SK-N-SH (cell line): ENCODE measurements at regions not wholly inside any gene's neighbourhood (a gene's known extent, or its start where the extent isn't known, plus 50 kb on each side); places are given as distances from the start of the nearest gene placed in this dataset.

Source experiments
- CTCF ChIA-PET: fragments of 300-600, 350-600 bp; formaldehyde crosslinking; extraction: SDS; loops from one replicate; lab custom pipeline; 2021; lab: Yijun Ruan, JAX
- POLR2A ChIA-PET: fragments of 350-600 bp; sonication (Branson Sonifier 250); formaldehyde crosslinking; extraction: SDS; loops from one replicate; lab custom pipeline; 2020; ENCODE audit warnings: antibody characterized with exemption, inconsistent platforms; lab: Yijun Ruan, JAX
- DNase-seq: peaks from one replicate; pipeline ENCODE4 v3.0.0; 2012
- H2AFZ ChIP-seq: fragments of 200-600 bp; sonication (generic); 2 replicates; pipeline ENCODE4 v1.8.1; 2016; ENCODE audit warnings: antibody characterized with exemption, mild to moderate bottlenecking, low read depth
- H3F3A ChIP-seq: fragments of 200-600 bp; sonication (generic); replicated peaks from 2 replicates; pipeline ENCODE3; 2016; ENCODE audit warnings: antibody characterized with exemption, mild to moderate bottlenecking; ENCODE audit not compliant: insufficient read depth
- H3K27ac ChIP-seq, 2 experiments: fragments of 200-500 bp in 1 of 2; fragments of 200-600 bp in 1 of 2; sonication (Bioruptor generic) in 1 of 2; sonication (generic), shearing (Covaris generic) in 1 of 2; 2 replicates each; pipeline versions ENCODE4 v1.5.1 to v1.6.1; 2014 to 2016; ENCODE audit warnings: low read depth in 2 of 2, inconsistent platforms in 1 of 2, low read length in 1 of 2, mild to moderate bottlenecking in 1 of 2, mixed read lengths in 1 of 2
- H3K27me3 ChIP-seq: fragments of 200-600 bp; sonication (generic), shearing (Covaris generic); 2 replicates; pipeline ENCODE4 v1.6.1; 2016; ENCODE audit warnings: mixed run types; ENCODE audit not compliant: insufficient read depth
- H3K36me3 ChIP-seq, 2 experiments: fragments of 200-500 bp in 1 of 2; fragments of 200-600 bp in 1 of 2; sonication (Bioruptor generic) in 1 of 2; sonication (generic) in 1 of 2; replicated peaks in 1 of 2; 2 replicates each; pipeline versions ENCODE3 to v1.5.1; 2014 to 2016; ENCODE audit warnings: low read length in 1 of 2, mild to moderate bottlenecking in 1 of 2; ENCODE audit not compliant: insufficient read depth in 2 of 2, control insufficient read depth in 1 of 2
- H3K4me1 ChIP-seq, 2 experiments: fragments of 200-500 bp in 1 of 2; fragments of 200-600 bp in 1 of 2; sonication (Bioruptor generic) in 1 of 2; sonication (generic), shearing (Covaris generic) in 1 of 2; 2 replicates each; pipeline versions ENCODE4 v1.5.1 to v1.6.1; 2014 to 2016; ENCODE audit warnings: low read depth in 1 of 2, low read length in 1 of 2, mixed run types in 1 of 2; ENCODE audit not compliant: insufficient read depth in 2 of 2, control insufficient read depth in 1 of 2
- H3K4me2 ChIP-seq: fragments of 200-600 bp; sonication (generic), shearing (Covaris generic); 2 replicates; pipeline ENCODE4 v1.6.1; 2017; ENCODE audit warnings: mixed run types
- H3K4me3 ChIP-seq, 2 experiments: fragments of 200-500 bp in 1 of 2; fragments of 200-600 bp in 1 of 2; sonication (Bioruptor generic) in 1 of 2; sonication (generic), shearing (Covaris generic) in 1 of 2; 2 replicates each; pipeline versions ENCODE4 v1.5.1 to v1.8.1; 2014 to 2016; ENCODE audit warnings: low read depth in 2 of 2, inconsistent platforms in 1 of 2, low read length in 1 of 2, mild to moderate bottlenecking in 1 of 2, mixed read lengths in 1 of 2, moderate library complexity in 1 of 2
- H3K79me2 ChIP-seq: fragments of 200-600 bp; sonication (generic); 2 replicates; pipeline ENCODE4 v1.8.1; 2017; ENCODE audit warnings: mild to moderate bottlenecking; ENCODE audit not compliant: insufficient read depth
- H3K9ac ChIP-seq: fragments of 200-600 bp; sonication (generic); 2 replicates; pipeline ENCODE4 v1.6.1; 2017; ENCODE audit warnings: mixed run types
- H3K9me2 ChIP-seq: fragments of 200-600 bp; sonication (generic); 2 replicates; pipeline ENCODE4 v1.6.1; 2017; ENCODE audit warnings: mixed run types
- H3K9me3 ChIP-seq: fragments of 200-600 bp; sonication (generic); 2 replicates; pipeline ENCODE4 v1.6.1; 2017; ENCODE audit warnings: mixed run types, mild to moderate bottlenecking, moderate library complexity
- H4K20me1 ChIP-seq: fragments of 200-600 bp; sonication (generic); 2 replicates; pipeline ENCODE4 v1.6.1; 2017; ENCODE audit warnings: mild to moderate bottlenecking, mixed run types; ENCODE audit not compliant: insufficient read depth
- CHD2 ChIP-seq: fragments of 150-350 bp; IDR thresholded peaks from 2 replicates; pipeline ENCODE4 v1.6.1; 2018; ENCODE audit warnings: low read length; ENCODE audit not compliant: partially characterized antibody
- ELF1 ChIP-seq: IDR thresholded peaks from 2 replicates; pipeline ENCODE4 v1.4.0; 2012
- EP300 ChIP-seq, 2 experiments: IDR thresholded peaks; 2 replicates each; pipeline versions ENCODE4 v1.4.0 to v1.6.1; 2012; ENCODE audit warnings: borderline replicate concordance in 1 of 2, low read depth in 1 of 2, low read length in 1 of 2
- FOXJ3 ChIP-seq: sonication (generic); formaldehyde crosslinking; IDR thresholded peaks from 2 replicates; pipeline ENCODE4 v1.5.1; 2020; ENCODE audit warnings: mild to moderate bottlenecking, missing genetic modification reagents
- FOXM1 ChIP-seq: IDR thresholded peaks from 2 replicates; pipeline ENCODE4 v1.4.0; 2012; ENCODE audit warnings: low read depth, mild to moderate bottlenecking
- GABPA ChIP-seq: IDR thresholded peaks from 2 replicates; pipeline ENCODE4 v1.4.0; 2012; ENCODE audit warnings: low read depth, mild to moderate bottlenecking
- JUND ChIP-seq: IDR thresholded peaks from 2 replicates; pipeline ENCODE4 v1.4.0; 2012
- MEF2A ChIP-seq: IDR thresholded peaks from 2 replicates; pipeline ENCODE4 v1.4.0; 2012; ENCODE audit warnings: low read depth, borderline replicate concordance
- MXI1 ChIP-seq: IDR thresholded peaks from 2 replicates; pipeline ENCODE4 v1.6.1; 2012; ENCODE audit warnings: mild to moderate bottlenecking, low read depth, low read length, improper control_type of control experiment
- NFIC ChIP-seq: IDR thresholded peaks from 2 replicates; pipeline ENCODE4 v1.4.0; 2012; ENCODE audit warnings: borderline replicate concordance
- NRF1 ChIP-seq: IDR thresholded peaks from 2 replicates; pipeline ENCODE4 v1.6.1; 2012; ENCODE audit warnings: low read depth, mild to moderate bottlenecking, low read length
- RAD21 ChIP-seq: IDR thresholded peaks from 2 replicates; pipeline ENCODE4 v1.6.1; 2012; ENCODE audit warnings: mild to moderate bottlenecking, low read length
- RFX5 ChIP-seq: IDR thresholded peaks from 2 replicates; pipeline ENCODE4 v1.6.1; 2012; ENCODE audit warnings: mild to moderate bottlenecking, improper control_type of control experiment, low read length
- RXRA ChIP-seq: IDR thresholded peaks from 2 replicates; pipeline ENCODE4 v1.4.0; 2012; ENCODE audit warnings: low read depth, mild to moderate bottlenecking, borderline replicate concordance
- TAF1 ChIP-seq: IDR thresholded peaks from 2 replicates; pipeline ENCODE4 v1.6.1; 2012; ENCODE audit warnings: low read depth, mild to moderate bottlenecking, low read length, moderate library complexity, borderline replicate concordance
- WGBS: methylation state at CpG from one replicate; pipeline ENCODE4 v1.1.6; 2017; ENCODE audit warnings: low lambda C conversion rate; 5-methylcytosine and 5-hydroxymethylcytosine counted together
- TF ChIP-seq, protein P1 (sequence below): IDR thresholded peaks from 2 replicates; pipeline ENCODE4 v1.4.0; 2012; ENCODE audit warnings: low read depth
- TF ChIP-seq, protein P2 (sequence below): IDR thresholded peaks from 2 replicates; pipeline ENCODE4 v1.4.0; 2012; ENCODE audit warnings: low read depth, borderline replicate concordance
- TF ChIP-seq, protein P3 (sequence below): fragments of 150-350 bp; IDR thresholded peaks from 2 replicates; pipeline ENCODE4 v1.6.1; 2017; ENCODE audit warnings: antibody characterized with exemption, low read length, low read depth, borderline replicate concordance

DNA sequence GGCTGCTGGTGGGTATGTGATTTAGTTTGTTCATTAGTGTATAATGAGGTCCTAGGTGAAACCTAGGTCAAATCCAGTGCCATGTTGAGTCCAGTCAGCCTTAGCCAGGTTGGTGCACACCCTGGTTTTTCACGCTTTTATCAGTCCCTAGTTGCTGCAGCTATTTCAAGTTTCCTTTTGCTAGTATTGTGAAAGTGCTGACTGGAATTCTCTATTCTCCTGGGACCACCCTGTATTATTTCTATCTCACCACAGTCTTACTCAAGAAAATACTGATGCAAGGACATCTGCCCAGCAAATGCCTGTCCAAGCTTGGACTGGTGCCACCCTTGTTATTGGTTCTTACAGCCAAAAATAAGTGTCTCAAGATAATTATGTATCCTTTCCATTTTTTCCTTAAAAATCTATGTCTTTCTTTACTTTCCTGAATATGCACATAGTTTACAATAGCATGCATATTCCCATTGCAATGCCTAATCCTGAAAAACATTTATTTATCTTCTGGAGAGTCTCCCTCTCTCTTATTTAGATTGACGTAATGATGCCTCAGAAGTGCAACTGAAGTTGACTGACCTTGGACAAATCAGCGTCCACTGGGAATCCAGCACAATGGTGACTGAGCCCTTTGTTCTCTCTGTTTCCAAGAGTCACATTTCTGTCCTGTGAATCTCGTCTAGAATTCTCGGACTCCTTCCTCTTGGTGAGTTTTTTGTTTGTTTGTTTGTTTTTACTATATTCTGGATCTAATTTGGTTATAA, 1075.0 kb downstream of the CDH9 start:
- 0% methylated on average over 5 of the region's 5 CpGs for WGBS
- H3K27ac ChIP-seq = no peak overlapping the region

DNA sequence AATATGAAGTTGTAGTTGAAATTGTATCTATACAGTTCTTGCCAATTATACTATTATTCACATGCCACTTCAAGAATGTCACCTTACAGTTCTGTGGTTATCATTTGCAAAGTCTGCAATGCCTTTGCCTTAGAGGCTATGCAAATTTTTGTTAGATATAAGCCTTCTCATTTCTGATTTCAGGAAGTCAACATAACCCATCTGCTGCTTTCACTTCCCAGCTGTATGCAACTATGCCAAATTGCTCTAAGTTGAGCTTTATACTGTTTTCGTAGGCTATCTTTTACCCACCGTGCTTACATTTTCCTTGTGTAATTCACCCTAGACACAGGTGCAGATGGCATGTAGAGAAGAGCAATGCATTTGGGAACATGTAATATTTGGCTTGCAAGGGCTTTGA, 1083.0 kb downstream of the CDH9 start:
- Histone ChIP-seq H3K4me2 (no peak overlapping the region), H2AFZ (0 out of 2 replicates have a peak overlapping the region, but pooled peaks have one; percentile 57), H3K4me3 (no peak overlapping the region), H3K27ac (no peak overlapping the region), H3K9ac (no peak overlapping the region), H4K20me1 (no peaks in the 10 kb centered on the region), H3K27me3 (no peaks in the 10 kb centered on the region), H3K4me1 (no peaks in the 10 kb centered on the region), H3K79me2 (no peaks in the 10 kb centered on the region), H3K36me3 (no peaks in the 10 kb centered on the region), H3F3A (no peaks in the 10 kb centered on the region), H3K9me2 (no peaks in the 10 kb centered on the region), H3K9me3 (no peaks in the 10 kb centered on the region)
- TF ChIP-seq NRF1 (no peak), MXI1 (no peak)
- ChIA-PET CTCF (no interaction called here), POLR2A (no interaction called here)
- no peak for DNase-seq
- 7% methylated on average over 2 of the region's 2 CpGs for WGBS

More for the DNA sequence above, 1075.0 kb downstream of the CDH9 start:
- no peaks in the 10 kb centered on the region for H3K9me3 ChIP-seq
- H3F3A ChIP-seq = no peaks in the 10 kb centered on the region
- H3K36me3 ChIP-seq = no peaks in the 10 kb centered on the region
- DNase-seq = no peak
- H2AFZ ChIP-seq = no peak overlapping the region
- H4K20me1 ChIP-seq = no peaks in the 10 kb centered on the region
- H3K4me2 ChIP-seq = peak overlapping the region; percentile 45
- no peaks in the 10 kb centered on the region for H3K79me2 ChIP-seq
- POLR2A ChIA-PET = no interaction called here
- no peaks in the 10 kb centered on the region for H3K9me2 ChIP-seq
- H3K4me3 ChIP-seq = no peak overlapping the region; a peak in 1 of 4 replicates
- H3K9ac ChIP-seq = no peak overlapping the region
- H3K27me3 ChIP-seq = no peaks in the 10 kb centered on the region
- CTCF ChIA-PET = no interaction called here
- TF ChIP-seq ELF1 (no peak), RFX5 (no peak), JUND (no peak), RAD21 (no peak), NFIC (no peak), GABPA (no peak), RXRA (no peak), MEF2A (no peak), FOXJ3 (no peak), TAF1 (no peak), CHD2 (no peak), NRF1 (no peak), FOXM1 (no peak), EP300 (IDR thresholded peaks at IDR 0.05; ENCODE audit: borderline replicate concordance in 1 of 2, low read depth in 1 of 2, low read length in 1 of 2) (no peak)
- TF ChIP-seq, protein P1, sequence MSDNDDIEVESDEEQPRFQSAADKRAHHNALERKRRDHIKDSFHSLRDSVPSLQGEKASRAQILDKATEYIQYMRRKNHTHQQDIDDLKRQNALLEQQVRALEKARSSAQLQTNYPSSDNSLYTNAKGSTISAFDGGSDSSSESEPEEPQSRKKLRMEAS = no peak
- TF ChIP-seq, protein P2, sequence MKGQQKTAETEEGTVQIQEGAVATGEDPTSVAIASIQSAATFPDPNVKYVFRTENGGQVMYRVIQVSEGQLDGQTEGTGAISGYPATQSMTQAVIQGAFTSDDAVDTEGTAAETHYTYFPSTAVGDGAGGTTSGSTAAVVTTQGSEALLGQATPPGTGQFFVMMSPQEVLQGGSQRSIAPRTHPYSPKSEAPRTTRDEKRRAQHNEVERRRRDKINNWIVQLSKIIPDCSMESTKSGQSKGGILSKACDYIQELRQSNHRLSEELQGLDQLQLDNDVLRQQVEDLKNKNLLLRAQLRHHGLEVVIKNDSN = no peak
- TF ChIP-seq, protein P3, sequence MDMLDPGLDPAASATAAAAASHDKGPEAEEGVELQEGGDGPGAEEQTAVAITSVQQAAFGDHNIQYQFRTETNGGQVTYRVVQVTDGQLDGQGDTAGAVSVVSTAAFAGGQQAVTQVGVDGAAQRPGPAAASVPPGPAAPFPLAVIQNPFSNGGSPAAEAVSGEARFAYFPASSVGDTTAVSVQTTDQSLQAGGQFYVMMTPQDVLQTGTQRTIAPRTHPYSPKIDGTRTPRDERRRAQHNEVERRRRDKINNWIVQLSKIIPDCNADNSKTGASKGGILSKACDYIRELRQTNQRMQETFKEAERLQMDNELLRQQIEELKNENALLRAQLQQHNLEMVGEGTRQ = no peak
- H3K4me1 ChIP-seq = no peaks in the 10 kb centered on the region
